ENCODE measurements at regions not wholly inside any gene's neighbourhood (a gene's known extent, or its start where the extent isn't known, plus 50 kb on each side); places are given as distances from the start of the nearest gene placed in this dataset.

- 69 to 74% methylated on average over 3 of the region's 3 CpGs for WGBS, 2 donors
- ATAC-seq (ENCODE audit: low FRiP score): peak; percentile 80
- H3K4me3 ChIP-seq (ENCODE audit: low read length in 2 of 2): no peak overlapping the region
- H3K27me3 ChIP-seq (ENCODE audit: control insufficient read depth in 1 of 2, insufficient read depth in 2 of 2, low read length in 1 of 2): no peaks in the 10 kb centered on the region
- DNase-seq: peak in 1 of 2 donors; percentile 59
- no peak overlapping the region for H3K27ac ChIP-seq (ENCODE audit: low read depth in 1 of 2, low read length in 2 of 2)
- no peaks in the 10 kb centered on the region for H3K36me3 ChIP-seq (ENCODE audit: control insufficient read depth in 1 of 2, insufficient read depth in 2 of 2, low read length in 1 of 2)
- intact Hi-C loops (cut with DNase I): no loop called here
- H3K4me1 ChIP-seq (ENCODE audit: control insufficient read depth in 1 of 2, insufficient read depth in 2 of 2, low read length in 2 of 2): no peaks in the 10 kb centered on the region
- H3K9me3 ChIP-seq (ENCODE audit: control insufficient read depth, low read length): no peaks in the 10 kb centered on the region
These were observed 330.0 kb upstream of the PMFBP1 start for GRCh38 chr16:72501739-72502593.

GRCh38 chr16:72500545-72500944, 328.6 kb upstream of the PMFBP1 start:
- intact Hi-C loops (cut with DNase I): no loop called here
- H3K4me3 ChIP-seq (ENCODE audit: low read length in 2 of 2): no peak overlapping the region
- H3K27ac ChIP-seq (ENCODE audit: low read depth in 1 of 2, low read length in 2 of 2): no peak overlapping the region
- no peak for ATAC-seq (ENCODE audit: low FRiP score)
- H3K27me3 ChIP-seq (ENCODE audit: control insufficient read depth in 1 of 2, insufficient read depth in 2 of 2, low read length in 1 of 2): no peaks in the 10 kb centered on the region
- no peaks in the 10 kb centered on the region for H3K4me1 ChIP-seq (ENCODE audit: control insufficient read depth in 1 of 2, insufficient read depth in 2 of 2, low read length in 2 of 2)
- no peaks in the 10 kb centered on the region for H3K9me3 ChIP-seq (ENCODE audit: control insufficient read depth, low read length)
- no peaks in the 10 kb centered on the region for H3K36me3 ChIP-seq (ENCODE audit: control insufficient read depth in 1 of 2, insufficient read depth in 2 of 2, low read length in 1 of 2)
- no peak for DNase-seq
- 92 to 93% methylated on average over 5 of the region's 5 CpGs for WGBS, 2 donors

GRCh38 chr16:72493716-72494415, 321.9 kb upstream of the PMFBP1 start:
- ATAC-seq (ENCODE audit: low FRiP score) (no peak), DNase-seq (no peak)
- intact Hi-C loops (cut with DNase I): loop anchor here in 1 of 2 donors (10.0 kb wide), 2 partner anchors 341 to 701 kb away; no protein-coding TSS in a partner anchor
- no peaks in the 10 kb centered on the region for H3K36me3 ChIP-seq (ENCODE audit: control insufficient read depth in 1 of 2, insufficient read depth in 2 of 2, low read length in 1 of 2)
- WGBS, 2 donors: 8 to 11% methylated on average over 9 of the region's 9 CpGs
- no peak overlapping the region for H3K4me3 ChIP-seq (ENCODE audit: low read length in 2 of 2)
- H3K4me1 ChIP-seq (ENCODE audit: control insufficient read depth in 1 of 2, insufficient read depth in 2 of 2, low read length in 2 of 2): no peaks in the 10 kb centered on the region
- no peaks in the 10 kb centered on the region for H3K9me3 ChIP-seq (ENCODE audit: control insufficient read depth, low read length)
- no peak overlapping the region for H3K27ac ChIP-seq (ENCODE audit: low read depth in 1 of 2, low read length in 2 of 2)
- H3K27me3 ChIP-seq (ENCODE audit: control insufficient read depth in 1 of 2, insufficient read depth in 2 of 2, low read length in 1 of 2): no peaks in the 10 kb centered on the region

GRCh38 chr16:72487283-72487682, 315.3 kb upstream of the PMFBP1 start:
- no peaks in the 10 kb centered on the region for H3K9me3 ChIP-seq (ENCODE audit: control insufficient read depth, low read length)
- no peaks in the 10 kb centered on the region for H3K36me3 ChIP-seq (ENCODE audit: control insufficient read depth in 1 of 2, insufficient read depth in 2 of 2, low read length in 1 of 2)
- DNase-seq (no peak), ATAC-seq (ENCODE audit: low FRiP score) (no peak)
- intact Hi-C loops (cut with DNase I): loop anchor here in 1 of 2 donors (5.0 kb wide), 1 partner anchor 1805 kb away; no protein-coding TSS in a partner anchor
- H3K27me3 ChIP-seq (ENCODE audit: control insufficient read depth in 1 of 2, insufficient read depth in 2 of 2, low read length in 1 of 2): no peaks in the 10 kb centered on the region
- WGBS, 2 donors: 96 to 97% methylated on average over 1 of the region's 1 CpG
- no peak overlapping the region for H3K27ac ChIP-seq (ENCODE audit: low read depth in 1 of 2, low read length in 2 of 2)
- H3K4me1 ChIP-seq (ENCODE audit: control insufficient read depth in 1 of 2, insufficient read depth in 2 of 2, low read length in 2 of 2): no peaks in the 10 kb centered on the region
- no peak overlapping the region for H3K4me3 ChIP-seq (ENCODE audit: low read length in 2 of 2)

- intact Hi-C loops (cut with DNase I): no loop called here
- Histone ChIP-seq H3K36me3 (ENCODE audit: control insufficient read depth in 1 of 2, insufficient read depth in 2 of 2, low read length in 1 of 2) (no peaks in the 10 kb centered on the region), H3K9me3 (ENCODE audit: control insufficient read depth, low read length) (no peaks in the 10 kb centered on the region), H3K27me3 (ENCODE audit: control insufficient read depth in 1 of 2, insufficient read depth in 2 of 2, low read length in 1 of 2) (no peaks in the 10 kb centered on the region), H3K4me3 (ENCODE audit: low read length in 2 of 2) (no peak overlapping the region), H3K27ac (ENCODE audit: low read depth in 1 of 2, low read length in 2 of 2) (no peak overlapping the region), H3K4me1 (ENCODE audit: control insufficient read depth in 1 of 2, insufficient read depth in 2 of 2, low read length in 2 of 2) (no peaks in the 10 kb centered on the region)
- no peak for DNase-seq
- ATAC-seq (ENCODE audit: low FRiP score): no peak
- WGBS, 2 donors: 68 to 69% methylated on average over 3 of the region's 3 CpGs
These were observed 310.7 kb upstream of the PMFBP1 start for GRCh38 chr16:72482695-72483094.

- H3K27ac ChIP-seq (ENCODE audit: low read depth in 1 of 2, low read length in 2 of 2): no peak overlapping the region
- intact Hi-C loops (cut with DNase I): no loop called here
- H3K4me3 ChIP-seq (ENCODE audit: low read length in 2 of 2): no peak overlapping the region
- no peaks in the 10 kb centered on the region for H3K36me3 ChIP-seq (ENCODE audit: control insufficient read depth in 1 of 2, insufficient read depth in 2 of 2, low read length in 1 of 2)
- DNase-seq (no peak), ATAC-seq (ENCODE audit: low FRiP score) (no peak)
- no peaks in the 10 kb centered on the region for H3K4me1 ChIP-seq (ENCODE audit: control insufficient read depth in 1 of 2, insufficient read depth in 2 of 2, low read length in 2 of 2)
- no peaks in the 10 kb centered on the region for H3K9me3 ChIP-seq (ENCODE audit: control insufficient read depth, low read length)
- H3K27me3 ChIP-seq (ENCODE audit: control insufficient read depth in 1 of 2, insufficient read depth in 2 of 2, low read length in 1 of 2): no peaks in the 10 kb centered on the region
These were observed 309.5 kb upstream of the PMFBP1 start for GRCh38 chr16:72481419-72481818.

GRCh38 chr16:72480911-72481310, 309.0 kb upstream of the PMFBP1 start:
- intact Hi-C loops (cut with DNase I): no loop called here
- H3K27ac ChIP-seq (ENCODE audit: low read depth in 1 of 2, low read length in 2 of 2): no peak overlapping the region
- H3K9me3 ChIP-seq (ENCODE audit: control insufficient read depth, low read length): no peaks in the 10 kb centered on the region
- 79 to 81% methylated on average over 2 of the region's 2 CpGs for WGBS, 2 donors
- no peak for DNase-seq
- no peaks in the 10 kb centered on the region for H3K27me3 ChIP-seq (ENCODE audit: control insufficient read depth in 1 of 2, insufficient read depth in 2 of 2, low read length in 1 of 2)
- H3K36me3 ChIP-seq (ENCODE audit: control insufficient read depth in 1 of 2, insufficient read depth in 2 of 2, low read length in 1 of 2): no peaks in the 10 kb centered on the region
- ATAC-seq (ENCODE audit: low FRiP score): no peak
- no peak overlapping the region for H3K4me3 ChIP-seq (ENCODE audit: low read length in 2 of 2)
- no peaks in the 10 kb centered on the region for H3K4me1 ChIP-seq (ENCODE audit: control insufficient read depth in 1 of 2, insufficient read depth in 2 of 2, low read length in 2 of 2)

GRCh38 chr16:72475688-72476087, 303.7 kb upstream of the PMFBP1 start:
- 52 to 68% methylated on average over 3 of the region's 3 CpGs for WGBS, 2 donors
- intact Hi-C loops (cut with DNase I): no loop called here
- no peak for ATAC-seq (ENCODE audit: low FRiP score)

More at GRCh38 chr16:72475688-72476087, 303.7 kb upstream of the PMFBP1 start:
- no peak overlapping the region for H3K4me3 ChIP-seq (ENCODE audit: low read length in 2 of 2)
- DNase-seq: no peak
- no peaks in the 10 kb centered on the region for H3K36me3 ChIP-seq (ENCODE audit: control insufficient read depth in 1 of 2, insufficient read depth in 2 of 2, low read length in 1 of 2)
- no peaks in the 10 kb centered on the region for H3K4me1 ChIP-seq (ENCODE audit: control insufficient read depth in 1 of 2, insufficient read depth in 2 of 2, low read length in 2 of 2)
- H3K27ac ChIP-seq (ENCODE audit: low read depth in 1 of 2, low read length in 2 of 2): no peak overlapping the region
- no peaks in the 10 kb centered on the region for H3K27me3 ChIP-seq (ENCODE audit: control insufficient read depth in 1 of 2, insufficient read depth in 2 of 2, low read length in 1 of 2)
- H3K9me3 ChIP-seq (ENCODE audit: control insufficient read depth, low read length): no peaks in the 10 kb centered on the region

Data from aorta (tissue), 5 donors.